H1 (cell line): ENCODE measurements at regions not wholly inside any gene's neighbourhood (a gene's known extent, or its start where the extent isn't known, plus 50 kb on each side); places are given as distances from the start of the nearest gene placed in this dataset.

Experiments
- CTCF ChIA-PET: fragments of 300-600 bp; sonication (Branson Sonifier 250); formaldehyde crosslinking; loops from one replicate; lab custom pipeline; 2021; ENCODE audit not compliant: partially characterized antibody; lab: Charles Lee
- POLR2A ChIA-PET: fragments of 300-600 bp; sonication (Branson Sonifier 250); formaldehyde crosslinking; loops from one replicate; lab custom pipeline; 2021; ENCODE audit warnings: inconsistent platforms; ENCODE audit not compliant: partially characterized antibody; lab: Charles Lee
- DNase-seq, 2 experiments: peaks; one replicate each; pipeline versions ENCODE4 v3.0.0 to v3.0.0-alpha.2; 2010 to 2022; ENCODE audit warnings: low spot score in 2 of 2, low read depth in 1 of 2, mixed read lengths in 1 of 2
- FAIRE-seq: peaks from 2 replicates; lab custom pipeline; 2011; peaks lifted over from hg19 to GRCh38; lab: Jason Lieb, UNC
- H2AFZ ChIP-seq: 2 replicates; pipeline ENCODE4 v1.8.1; 2012; ENCODE audit warnings: low read length, inconsistent platforms
- H2AK5ac ChIP-seq: 2 replicates; pipeline ENCODE4 v1.6.1; 2013; ENCODE audit warnings: low read depth, low read length
- H2BK120ac ChIP-seq: replicated peaks from 2 replicates; pipeline ENCODE3; 2013; ENCODE audit warnings: low read depth, low read length, inconsistent platforms
- H2BK12ac ChIP-seq: 2 replicates; pipeline ENCODE4 v1.6.1; 2013; ENCODE audit warnings: low read depth, low read length
- H2BK15ac ChIP-seq: 2 replicates; pipeline ENCODE4 v1.6.1; 2013; ENCODE audit warnings: low read length
- H2BK20ac ChIP-seq: 2 replicates; pipeline ENCODE4 v1.6.1; 2013; ENCODE audit warnings: low read length
- H2BK5ac ChIP-seq: 2 replicates; pipeline ENCODE4 v1.6.1; 2013; ENCODE audit warnings: low read depth, low read length
- H3K14ac ChIP-seq: 2 replicates; pipeline ENCODE4 v1.6.1; 2013; ENCODE audit warnings: inconsistent platforms; ENCODE audit not compliant: insufficient read length
- H3K18ac ChIP-seq: 2 replicates; pipeline ENCODE4 v1.6.1; 2013; ENCODE audit warnings: low read length; ENCODE audit errors: extremely low read depth
- H3K23ac ChIP-seq: 2 replicates; pipeline ENCODE4 v1.6.1; 2013; ENCODE audit warnings: inconsistent platforms; ENCODE audit not compliant: insufficient read length
- H3K23me2 ChIP-seq: 2 replicates; pipeline ENCODE4 v1.6.1; 2013; ENCODE audit warnings: low read depth, low read length
- H3K27ac ChIP-seq: 2 replicates; pipeline ENCODE4 v1.6.1; 2011; ENCODE audit warnings: low read depth, low read length, inconsistent platforms
- H3K27me3 ChIP-seq, 4 experiments: replicated peaks in 1 of 4; 1 replicate in 1 of 4; 2 replicates in 3 of 4; pipeline versions ENCODE4 v1.6.1 to v1.8.1; 2011 to 2013; ENCODE audit warnings: low read length in 3 of 4, mild to moderate bottlenecking in 3 of 4, inconsistent platforms in 2 of 4, mixed read lengths in 2 of 4, moderate library complexity in 1 of 4; ENCODE audit not compliant: control insufficient read depth in 3 of 4, insufficient read depth in 3 of 4; ENCODE audit errors: extremely low read depth in 1 of 4
- H3K36me3 ChIP-seq, 4 experiments: 2 replicates each; pipeline versions ENCODE4 v1.6.1 to v1.8.1; 2011 to 2013; ENCODE audit warnings: mild to moderate bottlenecking in 4 of 4, low read length in 3 of 4, moderate library complexity in 2 of 4, control low read depth in 1 of 4, inconsistent platforms in 1 of 4; ENCODE audit not compliant: insufficient read depth in 4 of 4, control insufficient read depth in 2 of 4
- H3K4ac ChIP-seq: replicated peaks from 2 replicates; pipeline ENCODE3; 2013; ENCODE audit warnings: low read length, low read depth, mixed read lengths, inconsistent platforms; ENCODE audit not compliant: insufficient read length
- H3K4me1 ChIP-seq, 4 experiments: replicated peaks in 1 of 4; 1 replicate in 1 of 4; 2 replicates in 3 of 4; pipeline versions ENCODE4 v1.6.1 to v1.8.1; 2011 to 2013; ENCODE audit warnings: low read length in 3 of 4, inconsistent platforms in 2 of 4, mixed read lengths in 1 of 4; ENCODE audit not compliant: insufficient read depth in 4 of 4, control insufficient read depth in 3 of 4
- H3K4me2 ChIP-seq, 2 experiments: 2 replicates each; pipeline versions ENCODE4 v1.6.1 to v1.8.1; 2011 to 2013; ENCODE audit warnings: low read depth in 2 of 2, low read length in 2 of 2, control low read depth in 1 of 2, inconsistent platforms in 1 of 2, mild to moderate bottlenecking in 1 of 2; ENCODE audit not compliant: insufficient read depth in 1 of 2
- H3K4me3 ChIP-seq, 4 experiments: fragments of 200-600, 300-600 bp in 1 of 4; sonication (generic), shearing (Covaris generic), sonication (Bioruptor Twin) in 1 of 4; 2 replicates each; pipeline versions ENCODE4 v1.5.1 to v1.8.1; 2011 to 2016; ENCODE audit warnings: low read length in 4 of 4, low read depth in 3 of 4, control low read depth in 2 of 4, inconsistent platforms in 2 of 4, mild to moderate bottlenecking in 2 of 4, mixed read lengths in 1 of 4, moderate library complexity in 1 of 4; ENCODE audit not compliant: insufficient read depth in 2 of 4; ENCODE audit errors: extremely low read depth in 1 of 4
- H3K56ac ChIP-seq: replicated peaks from 2 replicates; pipeline ENCODE3; 2013; ENCODE audit warnings: low read depth, mild to moderate bottlenecking, mixed read lengths, low read length, inconsistent platforms; ENCODE audit not compliant: insufficient read length
- H3K79me1 ChIP-seq: 2 replicates; pipeline ENCODE4 v1.6.1; 2013; ENCODE audit warnings: low read depth, low read length, control low read depth
- H3K79me2 ChIP-seq, 2 experiments: 2 replicates each; pipeline versions ENCODE4 v1.6.1 to v1.8.1; 2012 to 2013; ENCODE audit warnings: low read length in 2 of 2, mild to moderate bottlenecking in 2 of 2, inconsistent platforms in 1 of 2; ENCODE audit not compliant: insufficient read depth in 2 of 2, control insufficient read depth in 1 of 2
- H3K9ac ChIP-seq, 4 experiments: replicated peaks in 1 of 4; 1 replicate in 1 of 4; 2 replicates in 3 of 4; pipeline versions ENCODE4 v1.6.1 to v1.8.1; 2011 to 2013; ENCODE audit warnings: low read depth in 3 of 4, low read length in 3 of 4, control low read depth in 2 of 4, mild to moderate bottlenecking in 2 of 4, moderate library complexity in 2 of 4, inconsistent platforms in 1 of 4; ENCODE audit errors: extremely low read depth in 1 of 4
- H3K9me3 ChIP-seq, 2 experiments: 2 replicates each; pipeline versions ENCODE4 v1.6.1 to v1.8.1; 2012 to 2013; ENCODE audit warnings: mild to moderate bottlenecking in 2 of 2, moderate library complexity in 2 of 2, control low read depth in 1 of 2, inconsistent platforms in 1 of 2, low read depth in 1 of 2, low read length in 1 of 2, mixed read lengths in 1 of 2; ENCODE audit not compliant: insufficient read depth in 2 of 2
- H4K20me1 ChIP-seq, 2 experiments: replicated peaks in 1 of 2; 2 replicates each; pipeline versions ENCODE3 to v1.8.1; 2011 to 2013; ENCODE audit warnings: inconsistent platforms in 2 of 2, low read length in 2 of 2, mild to moderate bottlenecking in 1 of 2; ENCODE audit not compliant: insufficient read depth in 2 of 2, control insufficient read depth in 1 of 2
- H4K5ac ChIP-seq: 2 replicates; pipeline ENCODE4 v1.6.1; 2013; ENCODE audit warnings: low read length, low read depth, mixed read lengths, inconsistent platforms; ENCODE audit not compliant: insufficient read length
- H4K8ac ChIP-seq: 2 replicates; pipeline ENCODE4 v1.8.0; 2013; ENCODE audit warnings: mild to moderate bottlenecking, moderate library complexity, low read length, inconsistent platforms; ENCODE audit not compliant: insufficient read depth; ENCODE audit errors: extremely low read depth
- H4K91ac ChIP-seq: replicated peaks from 2 replicates; pipeline ENCODE3; 2013; ENCODE audit warnings: low read length, mixed read lengths, inconsistent platforms; ENCODE audit not compliant: insufficient read length
- CBX8 ChIP-seq: fragments of 300-800, 300-1000 bp; sonication (generic); IDR thresholded peaks from 2 replicates; pipeline ENCODE4 v1.7.1; 2016; ENCODE audit warnings: low read depth, low read length, borderline replicate concordance
- CHD2 ChIP-seq: IDR thresholded peaks from 2 replicates; pipeline ENCODE4 v1.6.1; 2012; ENCODE audit warnings: low read length, improper control_type of control experiment
- CTBP2 ChIP-seq: IDR thresholded peaks from 2 replicates; pipeline ENCODE4 v1.7.0; 2011; ENCODE audit warnings: borderline replicate concordance, mild to moderate bottlenecking, moderate library complexity, mixed read lengths, low read length; ENCODE audit not compliant: insufficient read depth, insufficient read length
- EP300 ChIP-seq, 2 experiments: IDR thresholded peaks; 1 replicate in 1 of 2; 2 replicates in 1 of 2; pipeline ENCODE4 v1.6.1; 2011 to 2012; ENCODE audit warnings: low read depth in 2 of 2, low read length in 2 of 2, mild to moderate bottlenecking in 2 of 2, borderline replicate concordance in 1 of 2, inconsistent platforms in 1 of 2, moderate library complexity in 1 of 2
- KDM1A ChIP-seq: fragments of 200-600, 300-600 bp; sonication (generic); IDR thresholded peaks from 2 replicates; pipeline ENCODE4 v1.7.1; 2016; ENCODE audit warnings: mild to moderate bottlenecking, low read length, borderline replicate concordance
- NRF1 ChIP-seq: IDR thresholded peaks from 2 replicates; pipeline ENCODE4 v1.6.1; 2011; ENCODE audit warnings: mild to moderate bottlenecking, low read depth, low read length, improper control_type of control experiment
- SAP30 ChIP-seq: fragments of 300-600 bp; sonication (generic); IDR thresholded peaks from 2 replicates; pipeline ENCODE4 v1.7.1; 2012; ENCODE audit warnings: low read length, moderate library complexity, mild to moderate bottlenecking, inconsistent platforms; ENCODE audit not compliant: insufficient read depth, insufficient replicate concordance
- SIN3A ChIP-seq, 2 experiments: IDR thresholded peaks in 1 of 2; conservative IDR thresholded peaks in 1 of 2; 2 replicates each; pipeline ENCODE4 v1.6.1; 2011 to 2012; ENCODE audit warnings: low read length in 2 of 2, improper control_type of control experiment in 1 of 2, low read depth in 1 of 2, mild to moderate bottlenecking in 1 of 2
- TBP ChIP-seq: IDR thresholded peaks from 2 replicates; pipeline ENCODE4 v1.6.1; 2011; ENCODE audit warnings: low read depth, low read length, improper control_type of control experiment
- YY1 ChIP-seq: IDR thresholded peaks from 2 replicates; pipeline ENCODE4 v1.6.1; 2011; ENCODE audit warnings: low read depth, mild to moderate bottlenecking, low read length
- ZNF274 ChIP-seq: IDR thresholded peaks from 2 replicates; pipeline ENCODE4 v1.7.0; 2012; ENCODE audit warnings: low read length, borderline replicate concordance; ENCODE audit errors: extremely low read depth
- WGBS, 2 experiments: shearing (Covaris generic) in 1 of 2; methylation state at CpG; one replicate each; pipeline versions ENCODE4 v1.1.6 to v1.1.7; 2013 to 2015; ENCODE audit warnings: low lambda C conversion rate in 2 of 2, mixed read lengths in 2 of 2, inconsistent platforms in 1 of 2, low coverage in 1 of 2, missing lambda C conversion rate in 1 of 2; ENCODE audit not compliant: insufficient replicate concordance in 2 of 2, insufficient coverage in 1 of 2, insufficient read length in 1 of 2; ENCODE audit errors: extremely low coverage in 1 of 2, missing lambda C conversion rate in 1 of 2; 5-methylcytosine and 5-hydroxymethylcytosine counted together
- TF ChIP-seq, protein P1 (sequence below): IDR thresholded peaks from 2 replicates; pipeline ENCODE4 v1.6.1; 2012; ENCODE audit warnings: inconsistent platforms

- H4K91ac ChIP-seq: no peak overlapping the region
- 94% methylated on average over 5 of the region's 5 CpGs; no CpG with 5 or more reads in 1 of the 2 experiments for WGBS, 2 experiments
- ChIA-PET POLR2A (no interaction called here), CTCF (no interaction called here)
- H3K79me1 ChIP-seq: no peaks in the 10 kb centered on the region
- H3K4me1 ChIP-seq: no peaks in the 10 kb centered on the region; a peak in 1 of 7 replicates
- no peak overlapping the region for H3K4ac ChIP-seq
- no peak for FAIRE-seq
- no peak overlapping the region for H3K14ac ChIP-seq
- H3K27ac ChIP-seq: no peak overlapping the region
- no peak overlapping the region for H2BK15ac ChIP-seq
- no peak overlapping the region for H2BK120ac ChIP-seq
- H4K20me1 ChIP-seq: no peaks in the 10 kb centered on the region
- H3K23ac ChIP-seq: no peak overlapping the region
- no peaks in the 10 kb centered on the region for H3K36me3 ChIP-seq
- H4K8ac ChIP-seq: no peak overlapping the region
- no peak overlapping the region for H2BK12ac ChIP-seq
- H3K9me3 ChIP-seq: no peaks in the 10 kb centered on the region
- H2AK5ac ChIP-seq: no peak overlapping the region
- no peak overlapping the region for H2AFZ ChIP-seq
- H3K27me3 ChIP-seq: no peaks in the 10 kb centered on the region
- H3K23me2 ChIP-seq: no peaks in the 10 kb centered on the region
- no peak overlapping the region for H3K4me2 ChIP-seq
- H3K9ac ChIP-seq: no peak overlapping the region
- H3K4me3 ChIP-seq: no peak overlapping the region
- no peak overlapping the region for H4K5ac ChIP-seq
- no peak overlapping the region for H2BK20ac ChIP-seq
- no peak for DNase-seq
- H3K56ac ChIP-seq: no peak overlapping the region
- H2BK5ac ChIP-seq: no peak overlapping the region
- no peaks in the 10 kb centered on the region for H3K79me2 ChIP-seq
- H3K18ac ChIP-seq: no peak overlapping the region
- TF ChIP-seq TBP (no peak), NRF1 (no peak), SIN3A (conservative IDR thresholded peaks at IDR 0.05 in 1 of 2, IDR thresholded peaks at IDR 0.05 in 1 of 2; ENCODE audit: low read depth in 1 of 2, low read length in 2 of 2) (no peak), SAP30 (no peak), KDM1A (no peak), YY1 (no peak), EP300 (IDR thresholded peaks at IDR 0.05; ENCODE audit: borderline replicate concordance in 1 of 2, low read depth in 2 of 2, low read length in 2 of 2) (no peak), CBX8 (no peak), CTBP2 (no peak), ZNF274 (no peak), CHD2 (no peak)
- TF ChIP-seq, protein P1, sequence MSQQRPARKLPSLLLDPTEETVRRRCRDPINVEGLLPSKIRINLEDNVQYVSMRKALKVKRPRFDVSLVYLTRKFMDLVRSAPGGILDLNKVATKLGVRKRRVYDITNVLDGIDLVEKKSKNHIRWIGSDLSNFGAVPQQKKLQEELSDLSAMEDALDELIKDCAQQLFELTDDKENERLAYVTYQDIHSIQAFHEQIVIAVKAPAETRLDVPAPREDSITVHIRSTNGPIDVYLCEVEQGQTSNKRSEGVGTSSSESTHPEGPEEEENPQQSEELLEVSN: no peak
These were observed 582.6 kb upstream of the ZNF337 start for GRCh38 chr20:26279238-26279637.
